ENCODE measurements at regions not wholly inside any gene's neighbourhood (a gene's known extent, or its start where the extent isn't known, plus 50 kb on each side); places are given as distances from the start of the nearest gene placed in this dataset.

GRCh38 chr15:39247574-39247973, 333.3 kb upstream of the THBS1 start:
- TF ChIP-seq PATZ1 (CRISPR knock-in tag; IDR thresholded peaks at IDR 0.05; ENCODE audit: borderline replicate concordance) (no peak), ZC3H10 (CRISPR knock-in tag; IDR thresholded peaks at IDR 0.05) (no peak), ZFP30 (CRISPR knock-in tag; IDR thresholded peaks at IDR 0.05) (no peak), ARNTL (CRISPR knock-in tag; IDR thresholded peaks at IDR 0.05; ENCODE audit: borderline replicate concordance, low read depth) (no peak), ESRRG (CRISPR knock-in tag; IDR thresholded peaks at IDR 0.05) (no peak), GLIS3 (CRISPR knock-in tag; IDR thresholded peaks at IDR 0.05) (no peak), TSHZ2 (CRISPR knock-in tag; IDR thresholded peaks at IDR 0.05) (no peak), POU6F1 (CRISPR knock-in tag; IDR thresholded peaks at IDR 0.05; ENCODE audit: borderline replicate concordance, low read depth) (no peak), BACH2 (CRISPR knock-in tag; IDR thresholded peaks at IDR 0.05; ENCODE audit: borderline replicate concordance) (no peak), SNAI2 (CRISPR knock-in tag; IDR thresholded peaks at IDR 0.05) (no peak)
